HPDE6-E6E7 (cell line): ENCODE measurements at regions not wholly inside any gene's neighbourhood (a gene's known extent, or its start where the extent isn't known, plus 50 kb on each side); places are given as distances from the start of the nearest gene placed in this dataset.

Source experiments
- DNase-seq: peaks from one replicate; pipeline ENCODE4 v3.0.0; 2011; ENCODE audit warnings: missing footprints; ENCODE audit errors: extremely low spot score

DNA sequence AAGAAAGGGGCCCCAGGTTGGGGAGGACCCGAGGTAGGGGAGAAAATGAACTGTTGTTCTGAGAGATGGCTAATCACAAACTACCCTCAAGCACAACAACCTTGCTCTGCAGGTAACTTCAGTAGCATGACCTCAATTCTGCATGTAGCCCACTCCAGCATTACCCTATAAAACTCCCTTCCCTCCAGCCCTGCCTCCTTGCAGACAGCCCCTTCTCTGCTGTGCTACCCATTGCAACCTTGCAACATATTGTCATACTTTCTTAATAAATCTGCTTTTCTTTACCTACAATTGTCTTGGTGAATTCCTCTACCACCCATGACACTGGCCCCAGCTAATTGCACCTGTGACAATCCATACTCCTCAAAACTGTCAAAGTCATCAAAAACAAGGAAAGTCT is 428.9 kb downstream of the MATN1 start:
- DNase-seq, result no peak

DNA sequence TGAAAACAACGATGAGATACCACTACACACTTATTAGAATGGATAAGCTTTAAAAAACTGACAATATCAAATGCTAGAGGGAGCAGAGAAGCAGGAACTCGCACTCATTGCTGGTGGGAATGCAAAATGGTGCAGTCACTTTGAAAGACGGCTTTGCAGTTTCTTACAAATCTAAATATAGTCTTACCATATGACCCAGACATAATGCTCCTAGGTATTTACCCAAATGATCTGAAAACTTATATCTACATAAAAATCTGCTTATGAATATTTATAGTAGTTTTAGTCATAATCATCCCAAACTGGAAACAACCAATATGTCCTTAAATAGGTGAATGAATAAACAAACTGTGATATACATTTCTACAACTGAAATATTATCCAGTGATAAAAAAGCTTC is 430.9 kb downstream of the MATN1 start:
- no peak for DNase-seq

GRCh38 chr1:30291526-30291925 is 431.9 kb downstream of the MATN1 start:
- DNase-seq, result no peak

- no peak for DNase-seq
Observed at GRCh38 chr1:30290581-30290980, 432.8 kb downstream of the MATN1 start.

- no peak for DNase-seq
Observed at GRCh38 chr1:30287976-30288375, 435.4 kb downstream of the MATN1 start.

- no peak for DNase-seq
Observed at GRCh38 chr1:30286988-30287839, 436.2 kb downstream of the MATN1 start.

DNA sequence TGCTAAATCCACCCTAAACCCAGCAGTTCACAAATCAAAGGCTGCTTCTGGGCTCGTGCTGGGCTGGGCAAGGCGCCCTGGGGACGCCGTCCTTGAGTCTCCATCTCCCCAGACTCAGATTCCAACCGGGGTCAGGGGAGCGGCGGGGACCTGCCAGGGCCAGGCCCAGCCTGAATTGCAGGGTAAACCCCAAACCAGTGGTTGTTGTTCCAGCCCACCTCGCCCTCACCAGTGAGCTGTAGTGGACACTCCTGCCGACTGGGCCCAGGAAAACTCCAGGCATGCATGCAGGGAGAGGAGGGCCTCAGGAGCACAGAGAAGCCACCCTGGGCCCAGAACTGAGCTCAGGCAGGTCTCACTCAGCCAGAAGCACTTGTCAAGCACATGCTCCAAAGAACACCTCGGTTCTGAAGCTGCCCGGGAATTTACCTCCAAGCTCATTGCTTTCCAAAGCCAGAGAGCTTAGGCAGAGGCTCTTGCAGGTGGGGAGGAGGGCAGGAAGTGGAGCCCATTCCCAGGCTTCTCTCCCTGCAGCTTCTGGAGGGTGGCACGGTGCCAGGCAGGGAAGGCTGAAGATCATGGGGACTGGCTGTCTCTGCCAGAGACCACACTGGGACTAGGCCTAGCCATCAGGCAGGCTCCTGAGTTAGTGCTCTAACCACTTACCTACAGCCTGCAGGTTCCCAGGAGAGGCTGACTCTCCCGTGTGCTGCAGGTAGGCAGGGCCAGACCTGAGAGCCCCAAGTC is 437.0 kb downstream of the MATN1 start:
- DNase-seq, result no peak

- no peak for DNase-seq
Observed at GRCh38 chr1:30285501-30285932, 437.9 kb downstream of the MATN1 start.

DNA sequence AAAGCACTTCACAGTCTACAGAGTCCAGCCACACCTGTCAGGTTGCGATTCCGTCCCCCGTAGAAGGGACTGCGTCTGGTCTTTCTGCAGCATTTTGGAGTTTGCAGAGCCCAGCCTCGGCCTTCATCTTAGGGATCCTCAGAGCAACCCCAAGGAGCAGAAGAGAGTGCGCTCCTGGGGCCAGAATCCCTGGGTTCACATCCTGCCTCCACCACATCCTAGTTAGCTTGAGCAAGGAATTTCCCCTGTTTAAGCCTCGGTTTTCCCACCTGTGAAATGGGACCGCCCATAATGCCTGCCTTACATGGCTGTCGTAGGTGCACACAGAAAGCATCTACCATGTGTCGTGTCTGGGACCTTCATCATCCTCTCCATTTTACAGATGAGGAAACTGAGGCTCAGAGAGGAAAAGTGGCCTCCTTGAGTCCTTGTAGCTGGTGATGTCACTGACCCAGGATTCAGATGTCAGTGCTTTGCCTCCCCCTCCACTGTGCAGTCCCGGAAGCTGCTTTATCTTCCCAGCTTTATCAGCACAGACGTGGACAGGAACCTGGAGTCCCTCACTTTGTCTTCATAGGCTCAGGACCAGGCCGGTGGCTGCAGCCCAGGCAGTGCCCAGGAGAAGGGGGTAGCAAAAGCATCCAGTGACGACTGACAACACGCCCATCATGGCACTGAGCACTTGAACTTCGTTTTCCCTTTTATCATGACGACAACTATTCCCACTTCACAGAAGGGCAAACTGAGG is 438.5 kb downstream of the MATN1 start:
- no peak for DNase-seq

GRCh38 chr1:30284226-30284625 is 439.2 kb downstream of the MATN1 start:
- DNase-seq, result no peak

GRCh38 chr1:30283199-30283962 is 440.0 kb downstream of the MATN1 start:
- no peak for DNase-seq

DNA sequence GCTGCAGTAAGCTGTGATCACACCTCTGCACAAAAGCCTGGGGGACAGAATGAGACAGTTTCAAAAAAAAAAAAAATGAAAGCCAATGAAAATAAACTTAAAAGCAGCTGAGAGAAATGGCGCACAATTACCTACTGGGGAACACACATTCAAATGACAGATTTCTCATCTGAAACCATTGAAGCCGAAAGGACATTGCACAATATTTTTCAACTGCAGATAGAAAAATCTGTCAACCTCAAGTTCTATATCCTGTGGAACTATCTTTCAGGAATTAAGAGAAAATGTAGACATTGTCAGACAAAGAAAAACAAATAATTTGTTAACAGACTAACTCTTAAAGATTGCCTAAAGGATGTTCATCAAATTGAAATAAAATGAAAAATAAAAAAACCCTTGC is 442.8 kb downstream of the MATN1 start:
- DNase-seq, result no peak

DNA sequence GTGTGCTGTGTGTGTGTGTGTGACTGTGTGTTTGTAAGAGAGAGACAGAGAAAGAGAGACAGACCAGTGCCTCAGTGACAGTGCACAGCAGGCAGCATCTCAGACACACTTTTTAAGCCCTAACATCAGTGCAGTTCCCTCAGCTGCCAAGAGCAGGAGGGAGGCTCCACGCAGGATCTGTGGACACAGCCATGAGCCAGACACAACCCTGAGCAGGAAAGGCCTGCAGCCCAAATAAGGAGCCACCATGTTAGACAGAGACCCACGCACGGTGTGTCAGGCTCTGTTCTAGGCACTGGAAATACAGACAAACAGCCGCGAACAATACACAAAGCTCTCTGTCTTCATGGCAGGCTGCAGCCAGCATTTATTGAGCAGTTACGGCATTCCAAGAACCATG is 445.5 kb downstream of the MATN1 start:
- DNase-seq, result no peak

DNA sequence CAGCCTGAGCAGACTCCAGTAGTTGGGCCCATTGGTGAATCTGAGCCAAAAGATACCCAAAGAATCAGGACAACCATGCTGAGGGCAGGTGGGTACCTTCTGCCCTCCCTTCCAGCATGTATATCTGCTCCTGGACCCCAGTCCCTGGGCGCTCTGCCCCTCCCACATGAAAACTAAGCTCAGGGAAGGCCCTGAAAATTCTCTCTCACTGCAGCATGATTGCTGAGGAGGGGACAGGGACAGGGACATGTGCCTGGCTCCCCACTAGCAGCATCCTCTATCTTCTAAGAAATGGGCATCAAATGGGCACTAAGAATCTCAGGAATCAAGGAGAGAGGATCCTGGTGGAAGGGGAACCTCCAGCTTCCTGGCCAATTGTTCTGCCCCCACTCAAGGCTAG is 446.0 kb downstream of the MATN1 start:
- DNase-seq, result no peak

DNA sequence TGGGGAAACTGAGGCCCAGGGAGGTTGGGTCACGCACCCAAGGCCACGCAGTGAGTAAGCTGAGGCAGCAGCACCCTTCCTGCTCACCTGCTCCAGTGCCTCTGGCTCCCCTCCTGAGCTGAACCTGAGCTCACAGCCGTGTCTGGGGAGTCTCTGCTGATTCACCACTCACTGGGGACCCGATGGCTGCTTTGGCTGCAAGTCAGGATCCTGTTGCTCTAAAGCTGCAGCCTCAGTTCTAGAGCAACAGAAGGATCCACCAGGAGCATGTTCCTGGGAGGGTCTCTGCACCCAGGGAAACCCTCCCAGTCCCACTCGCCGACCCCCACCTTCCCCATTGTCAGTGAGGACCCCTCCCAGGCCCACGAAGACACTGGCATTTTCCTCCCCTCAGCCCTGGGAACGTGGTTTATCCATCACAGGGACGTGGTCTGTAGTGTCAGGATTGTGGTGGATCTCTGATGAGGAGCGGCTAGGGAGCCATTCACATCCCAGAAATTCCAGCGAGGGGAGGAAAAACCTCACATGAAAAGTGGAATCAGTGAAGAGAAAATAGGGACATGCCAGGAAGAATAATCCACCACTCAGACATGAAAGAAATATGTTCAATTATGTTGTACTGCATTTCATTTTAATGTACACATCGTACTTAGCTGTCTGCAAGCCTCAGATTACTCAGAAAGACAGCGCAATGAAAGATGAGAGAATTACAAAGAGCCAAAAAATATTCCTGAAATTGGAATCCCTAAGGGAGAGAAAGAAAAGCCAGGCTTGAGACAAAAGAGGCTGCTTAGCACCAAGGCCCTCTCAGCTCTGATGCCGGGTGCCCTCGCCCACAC is 447.2 kb downstream of the MATN1 start:
- no peak for DNase-seq

GRCh38 chr1:30274976-30275621 is 448.3 kb downstream of the MATN1 start:
- no peak for DNase-seq

DNA sequence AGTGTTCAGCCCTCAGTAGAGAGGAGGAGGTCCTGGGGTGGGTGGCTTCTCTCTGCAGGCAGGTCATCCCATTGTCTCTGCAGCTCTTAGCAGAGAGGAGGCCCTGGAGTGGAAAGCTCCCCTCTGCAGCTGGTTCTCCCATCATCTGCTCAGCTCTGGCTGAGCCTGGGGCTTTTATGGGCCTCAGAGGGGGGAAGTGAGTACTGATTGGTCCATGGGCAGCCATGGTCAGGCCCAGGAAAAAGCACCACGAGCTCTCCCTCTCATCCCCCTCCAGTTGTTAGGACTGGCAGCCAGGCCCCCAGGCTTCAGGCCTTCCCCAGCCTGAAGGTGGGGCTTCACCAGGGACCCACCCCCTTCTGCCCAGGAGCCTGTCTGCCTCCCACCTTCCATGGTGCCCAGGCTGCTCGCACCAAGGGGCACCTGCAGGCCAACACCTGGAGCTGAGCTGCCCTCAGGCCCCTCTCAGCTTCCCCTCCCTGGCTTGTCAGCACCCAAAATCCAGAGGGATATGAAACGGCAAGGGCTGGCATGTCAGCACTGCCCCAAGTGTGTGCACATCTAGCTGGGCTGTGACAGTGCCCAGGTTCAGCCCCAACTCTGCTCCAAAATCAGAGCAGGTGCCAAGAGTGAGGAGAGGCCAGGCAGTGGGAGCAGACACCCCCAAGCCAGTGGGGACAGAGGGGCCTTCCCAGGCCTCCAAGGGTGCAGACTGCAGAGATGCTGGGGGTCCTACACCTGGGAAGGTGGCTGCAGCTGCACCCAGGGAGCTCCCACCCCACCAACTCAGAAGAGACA is 449.0 kb downstream of the MATN1 start:
- no peak for DNase-seq

- DNase-seq, result no peak
Observed at GRCh38 chr1:30273456-30273855, 449.9 kb downstream of the MATN1 start.

DNA sequence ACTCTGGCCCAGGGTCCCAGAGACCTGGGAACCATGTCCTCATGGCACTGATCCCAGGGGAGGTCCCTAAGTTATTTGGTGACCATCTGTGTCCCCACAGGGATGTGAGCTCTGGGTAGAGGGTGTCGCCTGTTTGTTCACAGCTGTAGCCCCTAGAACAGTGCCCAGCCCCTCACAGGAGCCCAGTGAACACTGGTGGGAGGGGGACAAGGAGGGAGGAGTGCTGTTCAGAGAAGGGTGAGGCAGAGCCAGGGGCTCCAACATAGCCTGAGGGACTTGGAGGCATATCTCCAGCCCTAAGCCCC is 450.4 kb downstream of the MATN1 start:
- no peak for DNase-seq
